ENCODE measurements at regions not wholly inside any gene's neighbourhood (a gene's known extent, or its start where the extent isn't known, plus 50 kb on each side); places are given as distances from the start of the nearest gene placed in this dataset.

- DNase-seq (ENCODE audit: low read depth in 2 of 2) = no peak
These were observed 184.6 kb upstream of the EGLN3 start for GRCh38 chr14:34135492-34135891.

GRCh38 chr14:34134484-34134883, 183.6 kb upstream of the EGLN3 start:
- no peak for DNase-seq (ENCODE audit: low read depth in 2 of 2)

- DNase-seq (ENCODE audit: low read depth in 2 of 2) = no peak
These were observed 179.2 kb upstream of the EGLN3 start for GRCh38 chr14:34129927-34130552.

- no peak for DNase-seq (ENCODE audit: low read depth in 2 of 2)
These were observed 177.8 kb upstream of the EGLN3 start for GRCh38 chr14:34128665-34129064.

- no peak for DNase-seq (ENCODE audit: low read depth in 2 of 2)
These were observed 175.7 kb upstream of the EGLN3 start for GRCh38 chr14:34126586-34126985.

GRCh38 chr14:34124585-34124984, 173.7 kb upstream of the EGLN3 start:
- DNase-seq (ENCODE audit: low read depth in 2 of 2) = no peak

- DNase-seq (ENCODE audit: low read depth in 2 of 2) = no peak
These were observed 171.8 kb upstream of the EGLN3 start for GRCh38 chr14:34122650-34123049.

GRCh38 chr14:34122081-34122480, 171.2 kb upstream of the EGLN3 start:
- DNase-seq (ENCODE audit: low read depth in 2 of 2) = no peak

- no peak for DNase-seq (ENCODE audit: low read depth in 2 of 2)
These were observed 169.5 kb upstream of the EGLN3 start for GRCh38 chr14:34120185-34120977.

GRCh38 chr14:34119107-34119858, 168.4 kb upstream of the EGLN3 start:
- no peak for DNase-seq (ENCODE audit: low read depth in 2 of 2)

- no peak for DNase-seq (ENCODE audit: low read depth in 2 of 2)
These were observed 163.1 kb upstream of the EGLN3 start for GRCh38 chr14:34113991-34114390.

GRCh38 chr14:34113005-34113511, 162.2 kb upstream of the EGLN3 start:
- DNase-seq (ENCODE audit: low read depth in 2 of 2) = peak; percentile 44 to 50

GRCh38 chr14:34111953-34112352, 161.1 kb upstream of the EGLN3 start:
- DNase-seq (ENCODE audit: low read depth in 2 of 2) = no peak

- no peak for DNase-seq (ENCODE audit: low read depth in 2 of 2)
These were observed 160.6 kb upstream of the EGLN3 start for GRCh38 chr14:34111505-34111904.

- no peak for DNase-seq (ENCODE audit: low read depth in 2 of 2)
These were observed 159.7 kb upstream of the EGLN3 start for GRCh38 chr14:34110531-34110930.

- DNase-seq (ENCODE audit: low read depth in 2 of 2) = no peak
These were observed 156.6 kb upstream of the EGLN3 start for GRCh38 chr14:34107441-34107840.

GRCh38 chr14:34106310-34106709, 155.4 kb upstream of the EGLN3 start:
- no peak for DNase-seq (ENCODE audit: low read depth in 2 of 2)

GRCh38 chr14:34104489-34105397, 153.9 kb upstream of the EGLN3 start:
- DNase-seq (ENCODE audit: low read depth in 2 of 2) = no peak

- DNase-seq (ENCODE audit: low read depth in 2 of 2) = no peak
These were observed 152.3 kb upstream of the EGLN3 start for GRCh38 chr14:34103176-34103575.

- DNase-seq (ENCODE audit: low read depth in 2 of 2) = no peak
These were observed 148.8 kb upstream of the EGLN3 start for GRCh38 chr14:34099635-34100034.

- DNase-seq (ENCODE audit: low read depth in 2 of 2) = no peak
These were observed 148.1 kb upstream of the EGLN3 start for GRCh38 chr14:34098985-34099349.
